Memory B cell (primary cell): ENCODE measurements at regions not wholly inside any gene's neighbourhood (a gene's known extent, or its start where the extent isn't known, plus 50 kb on each side); places are given as distances from the start of the nearest gene placed in this dataset.

ENCODE experiments used
- ATAC-seq: fragments of 150-1000 bp; cut with Tn5 transposase; 2 replicates; pipeline ENCODE4 v1.10.0; 2021; ENCODE audit warnings: low read depth, mild to moderate bottlenecking, moderate library complexity
- DNase-seq, 2 donors: peaks; one replicate each; pipeline ENCODE4 v3.0.0; 2022; ENCODE audit warnings: low spot score in 2 of 2
- H3K27ac Mint-ChIP-seq: one replicate; pipeline ENCODE4 v1.8.0; 2022; ENCODE audit warnings: mild to moderate bottlenecking, moderate library complexity, mixed read lengths
- H3K27me3 Mint-ChIP-seq: one replicate; pipeline ENCODE4 v1.8.0; 2022; ENCODE audit warnings: mixed read lengths
- H3K36me3 Mint-ChIP-seq: one replicate; pipeline ENCODE4 v1.8.0; 2022; ENCODE audit warnings: mild to moderate bottlenecking, mixed read lengths
- H3K4me1 Mint-ChIP-seq: one replicate; pipeline ENCODE4 v1.8.0; 2022; ENCODE audit warnings: mixed read lengths
- H3K4me3 Mint-ChIP-seq: one replicate; pipeline ENCODE4 v1.8.0; 2022; ENCODE audit warnings: mild to moderate bottlenecking, moderate library complexity, mixed read lengths
- H3K9me3 Mint-ChIP-seq: one replicate; pipeline ENCODE4 v1.8.0; 2022; ENCODE audit warnings: mixed read lengths

- H3K27me3 Mint-ChIP-seq, result no peaks in the 10 kb centered on the region
- DNase-seq (no peak), ATAC-seq (no peak)
- no peaks in the 10 kb centered on the region for H3K4me1 Mint-ChIP-seq
- H3K9me3 Mint-ChIP-seq, result no peaks in the 10 kb centered on the region
- H3K27ac Mint-ChIP-seq, result no peak overlapping the region
- H3K4me3 Mint-ChIP-seq, result no peak overlapping the region
- no peaks in the 10 kb centered on the region for H3K36me3 Mint-ChIP-seq
Observed at GRCh38 chr9:31697956-31698355, 686.5 kb upstream of the ACO1 start.

- Mint-ChIP-seq H3K4me3 (no peak overlapping the region), H3K36me3 (no peaks in the 10 kb centered on the region), H3K4me1 (no peaks in the 10 kb centered on the region), H3K27ac (no peak overlapping the region), H3K9me3 (no peaks in the 10 kb centered on the region), H3K27me3 (no peaks in the 10 kb centered on the region)
- no peak for ATAC-seq
- no peak for DNase-seq
Observed at GRCh38 chr9:31699836-31700235, 684.6 kb upstream of the ACO1 start.

- Mint-ChIP-seq H3K27me3 (no peaks in the 10 kb centered on the region), H3K4me1 (no peaks in the 10 kb centered on the region), H3K9me3 (no peaks in the 10 kb centered on the region), H3K4me3 (no peak overlapping the region), H3K27ac (no peak overlapping the region), H3K36me3 (no peaks in the 10 kb centered on the region)
- DNase-seq, result no peak
- ATAC-seq, result no peak
Observed at GRCh38 chr9:31700252-31701045, 684.0 kb upstream of the ACO1 start.

GRCh38 chr9:31702957-31703356, 681.5 kb upstream of the ACO1 start:
- Mint-ChIP-seq H3K27ac (no peak overlapping the region), H3K4me1 (no peaks in the 10 kb centered on the region), H3K9me3 (no peaks in the 10 kb centered on the region), H3K27me3 (no peaks in the 10 kb centered on the region), H3K4me3 (no peak overlapping the region), H3K36me3 (no peaks in the 10 kb centered on the region)
- ATAC-seq (no peak), DNase-seq (no peak)

GRCh38 chr9:31715250-31715649, 669.2 kb upstream of the ACO1 start:
- Mint-ChIP-seq H3K27me3 (no peaks in the 10 kb centered on the region), H3K9me3 (no peaks in the 10 kb centered on the region), H3K4me3 (no peak overlapping the region), H3K27ac (no peak overlapping the region), H3K36me3 (no peaks in the 10 kb centered on the region), H3K4me1 (no peaks in the 10 kb centered on the region)
- no peak for DNase-seq
- no peak for ATAC-seq

GRCh38 chr9:31719262-31719661, 665.2 kb upstream of the ACO1 start:
- H3K27me3 Mint-ChIP-seq, result no peaks in the 10 kb centered on the region
- no peak for ATAC-seq

GRCh38 chr9:31730398-31730797, 654.0 kb upstream of the ACO1 start:
- H3K9me3 Mint-ChIP-seq, result no peaks in the 10 kb centered on the region
- H3K27ac Mint-ChIP-seq, result no peak overlapping the region
- no peak overlapping the region for H3K4me3 Mint-ChIP-seq
- no peak for DNase-seq
- H3K27me3 Mint-ChIP-seq, result no peaks in the 10 kb centered on the region
- H3K4me1 Mint-ChIP-seq, result no peaks in the 10 kb centered on the region
- no peak for ATAC-seq
- no peaks in the 10 kb centered on the region for H3K36me3 Mint-ChIP-seq

More at GRCh38 chr9:31719262-31719661, 665.2 kb upstream of the ACO1 start:
- Mint-ChIP-seq H3K4me1 (no peaks in the 10 kb centered on the region), H3K4me3 (no peak overlapping the region), H3K9me3 (no peaks in the 10 kb centered on the region), H3K27ac (no peak overlapping the region), H3K36me3 (no peaks in the 10 kb centered on the region)
- DNase-seq, result no peak

GRCh38 chr9:31733166-31733565, 651.3 kb upstream of the ACO1 start:
- Mint-ChIP-seq H3K27ac (no peak overlapping the region), H3K9me3 (no peaks in the 10 kb centered on the region)

GRCh38 chr9:31736581-31737179, 647.8 kb upstream of the ACO1 start:
- Mint-ChIP-seq H3K4me3 (no peak overlapping the region), H3K9me3 (no peaks in the 10 kb centered on the region), H3K4me1 (no peaks in the 10 kb centered on the region), H3K27ac (no peak overlapping the region), H3K27me3 (no peaks in the 10 kb centered on the region), H3K36me3 (no peaks in the 10 kb centered on the region)
- DNase-seq (no peak), ATAC-seq (no peak)

More at GRCh38 chr9:31733166-31733565, 651.3 kb upstream of the ACO1 start:
- DNase-seq (no peak), ATAC-seq (no peak)
- Mint-ChIP-seq H3K27me3 (no peaks in the 10 kb centered on the region), H3K4me3 (no peak overlapping the region), H3K4me1 (no peaks in the 10 kb centered on the region), H3K36me3 (no peaks in the 10 kb centered on the region)

GRCh38 chr9:31740705-31741104, 643.7 kb upstream of the ACO1 start:
- no peaks in the 10 kb centered on the region for H3K9me3 Mint-ChIP-seq
- H3K4me1 Mint-ChIP-seq, result no peaks in the 10 kb centered on the region
- H3K27me3 Mint-ChIP-seq, result no peaks in the 10 kb centered on the region
- H3K36me3 Mint-ChIP-seq, result no peaks in the 10 kb centered on the region
- H3K27ac Mint-ChIP-seq, result no peak overlapping the region
- ATAC-seq (no peak), DNase-seq (no peak)
- no peak overlapping the region for H3K4me3 Mint-ChIP-seq

GRCh38 chr9:31744589-31744988, 639.9 kb upstream of the ACO1 start:
- Mint-ChIP-seq H3K4me3 (no peak overlapping the region), H3K36me3 (no peaks in the 10 kb centered on the region)

GRCh38 chr9:31745468-31745867, 639.0 kb upstream of the ACO1 start:
- H3K27me3 Mint-ChIP-seq, result no peaks in the 10 kb centered on the region
- DNase-seq, result no peak
- H3K4me1 Mint-ChIP-seq, result no peaks in the 10 kb centered on the region
- no peak for ATAC-seq
- H3K9me3 Mint-ChIP-seq, result no peaks in the 10 kb centered on the region
- H3K27ac Mint-ChIP-seq, result no peak overlapping the region
- no peak overlapping the region for H3K4me3 Mint-ChIP-seq
- H3K36me3 Mint-ChIP-seq, result no peaks in the 10 kb centered on the region

More at GRCh38 chr9:31744589-31744988, 639.9 kb upstream of the ACO1 start:
- Mint-ChIP-seq H3K9me3 (no peaks in the 10 kb centered on the region), H3K27ac (no peak overlapping the region), H3K27me3 (no peaks in the 10 kb centered on the region), H3K4me1 (no peaks in the 10 kb centered on the region)
- ATAC-seq (no peak), DNase-seq (no peak)

GRCh38 chr9:31745886-31746285, 638.6 kb upstream of the ACO1 start:
- DNase-seq (no peak), ATAC-seq (no peak)
- Mint-ChIP-seq H3K9me3 (no peaks in the 10 kb centered on the region), H3K4me1 (no peaks in the 10 kb centered on the region), H3K27ac (no peak overlapping the region), H3K4me3 (no peak overlapping the region), H3K36me3 (no peaks in the 10 kb centered on the region), H3K27me3 (no peaks in the 10 kb centered on the region)

- ATAC-seq, result no peak
- Mint-ChIP-seq H3K27ac (no peak overlapping the region), H3K4me3 (no peak overlapping the region), H3K4me1 (no peaks in the 10 kb centered on the region), H3K36me3 (no peaks in the 10 kb centered on the region), H3K9me3 (peaks cover 4% of the 10 kb centered on the region), H3K27me3 (no peaks in the 10 kb centered on the region)
- no peak for DNase-seq
Observed at GRCh38 chr9:31753756-31754155, 630.7 kb upstream of the ACO1 start.

- DNase-seq (no peak), ATAC-seq (no peak)
- H3K4me3 Mint-ChIP-seq, result no peak overlapping the region
- no peaks in the 10 kb centered on the region for H3K27me3 Mint-ChIP-seq
- H3K9me3 Mint-ChIP-seq, result no peaks in the 10 kb centered on the region
- no peaks in the 10 kb centered on the region for H3K4me1 Mint-ChIP-seq
- H3K27ac Mint-ChIP-seq, result no peak overlapping the region
- H3K36me3 Mint-ChIP-seq, result no peaks in the 10 kb centered on the region
Observed at GRCh38 chr9:31759703-31760102, 624.7 kb upstream of the ACO1 start.
